Duodenal mucosa (tissue), 2 donors: ENCODE measurements at regions not wholly inside any gene's neighbourhood (a gene's known extent, or its start where the extent isn't known, plus 50 kb on each side); places are given as distances from the start of the nearest gene placed in this dataset.

Experiments
- H3K27ac ChIP-seq: one replicate; pipeline ENCODE4 v1.7.0; 2013; ENCODE audit warnings: low read depth, low read length
- H3K27me3 ChIP-seq, 2 donors: one replicate each; pipeline ENCODE4 v1.7.0; 2013; ENCODE audit warnings: low read length in 2 of 2, control low read depth in 1 of 2; ENCODE audit not compliant: insufficient read depth in 2 of 2, control insufficient read depth in 1 of 2
- H3K36me3 ChIP-seq, 2 donors: one replicate each; pipeline ENCODE4 v1.7.0; 2013; ENCODE audit warnings: low read length in 2 of 2, control low read depth in 1 of 2; ENCODE audit not compliant: insufficient read depth in 2 of 2, control insufficient read depth in 1 of 2
- H3K4me1 ChIP-seq, 2 donors: one replicate each; pipeline ENCODE4 v1.7.0; 2013; ENCODE audit warnings: low read length in 2 of 2, control low read depth in 1 of 2; ENCODE audit not compliant: insufficient read depth in 2 of 2, control insufficient read depth in 1 of 2
- H3K4me3 ChIP-seq, 2 donors: one replicate each; pipeline ENCODE4 v1.7.0; 2013; ENCODE audit warnings: low read length in 2 of 2, low read depth in 1 of 2
- H3K9ac ChIP-seq, 2 donors: one replicate each; pipeline ENCODE4 v1.7.0; 2013; ENCODE audit warnings: low read length in 2 of 2, low read depth in 1 of 2
- H3K9me3 ChIP-seq, 2 donors: one replicate each; pipeline ENCODE4 v1.7.0; 2013; ENCODE audit warnings: low read length in 2 of 2, control low read depth in 1 of 2; ENCODE audit not compliant: control insufficient read depth in 1 of 2

- no peaks in the 10 kb centered on the region for H3K4me1 ChIP-seq
- no peak overlapping the region for H3K9ac ChIP-seq
- H3K27me3 ChIP-seq: no peaks in the 10 kb centered on the region
- H3K27ac ChIP-seq: no peak overlapping the region
- H3K4me3 ChIP-seq: no peak overlapping the region
- no peaks in the 10 kb centered on the region for H3K9me3 ChIP-seq
- no peaks in the 10 kb centered on the region for H3K36me3 ChIP-seq
These were observed 161.8 kb upstream of the CBLB start for GRCh38 chr3:106030627-106030963.

GRCh38 chr3:106032479-106032878 lies 163.7 kb upstream of the CBLB start:
- Histone ChIP-seq H3K27ac (no peak overlapping the region), H3K9ac (no peak overlapping the region), H3K36me3 (no peaks in the 10 kb centered on the region), H3K27me3 (no peaks in the 10 kb centered on the region), H3K4me1 (no peaks in the 10 kb centered on the region), H3K9me3 (no peaks in the 10 kb centered on the region), H3K4me3 (no peak overlapping the region)

- Histone ChIP-seq H3K27me3 (no peaks in the 10 kb centered on the region), H3K36me3 (no peaks in the 10 kb centered on the region), H3K9ac (no peak overlapping the region), H3K27ac (no peak overlapping the region), H3K4me3 (no peak overlapping the region), H3K4me1 (no peaks in the 10 kb centered on the region), H3K9me3 (no peaks in the 10 kb centered on the region)
These were observed 164.8 kb upstream of the CBLB start for GRCh38 chr3:106033654-106034053.

- Histone ChIP-seq H3K4me3 (no peak overlapping the region), H3K4me1 (no peaks in the 10 kb centered on the region), H3K27ac (no peak overlapping the region), H3K9me3 (no peaks in the 10 kb centered on the region), H3K9ac (no peak overlapping the region), H3K36me3 (no peaks in the 10 kb centered on the region), H3K27me3 (no peaks in the 10 kb centered on the region)
These were observed 165.5 kb upstream of the CBLB start for GRCh38 chr3:106034313-106034712.

GRCh38 chr3:106035619-106036018 lies 166.8 kb upstream of the CBLB start:
- H3K9me3 ChIP-seq: no peaks in the 10 kb centered on the region
- H3K4me1 ChIP-seq: no peaks in the 10 kb centered on the region
- H3K27ac ChIP-seq: no peak overlapping the region
- no peaks in the 10 kb centered on the region for H3K36me3 ChIP-seq
- no peak overlapping the region for H3K9ac ChIP-seq
- no peaks in the 10 kb centered on the region for H3K27me3 ChIP-seq
- H3K4me3 ChIP-seq: no peak overlapping the region

- no peaks in the 10 kb centered on the region for H3K36me3 ChIP-seq
- no peak overlapping the region for H3K4me3 ChIP-seq
- no peak overlapping the region for H3K27ac ChIP-seq
- no peaks in the 10 kb centered on the region for H3K9me3 ChIP-seq
- H3K9ac ChIP-seq: no peak overlapping the region
- no peaks in the 10 kb centered on the region for H3K27me3 ChIP-seq
- no peaks in the 10 kb centered on the region for H3K4me1 ChIP-seq
These were observed 167.9 kb upstream of the CBLB start for GRCh38 chr3:106036696-106037095.

- Histone ChIP-seq H3K27ac (no peak overlapping the region), H3K4me1 (no peaks in the 10 kb centered on the region), H3K4me3 (no peak overlapping the region), H3K9me3 (no peaks in the 10 kb centered on the region), H3K27me3 (no peaks in the 10 kb centered on the region), H3K9ac (no peak overlapping the region), H3K36me3 (no peaks in the 10 kb centered on the region)
These were observed 178.4 kb upstream of the CBLB start for GRCh38 chr3:106047221-106047620.

- Histone ChIP-seq H3K36me3 (no peaks in the 10 kb centered on the region), H3K9me3 (no peaks in the 10 kb centered on the region), H3K27me3 (no peaks in the 10 kb centered on the region), H3K27ac (no peak overlapping the region), H3K9ac (no peak overlapping the region), H3K4me1 (no peaks in the 10 kb centered on the region), H3K4me3 (no peak overlapping the region)
These were observed 180.2 kb upstream of the CBLB start for GRCh38 chr3:106048946-106049481.

- no peaks in the 10 kb centered on the region for H3K36me3 ChIP-seq
- no peak overlapping the region for H3K4me3 ChIP-seq
- H3K4me1 ChIP-seq: no peaks in the 10 kb centered on the region
- no peak overlapping the region for H3K27ac ChIP-seq
- H3K9ac ChIP-seq: no peak overlapping the region
- no peaks in the 10 kb centered on the region for H3K27me3 ChIP-seq
- H3K9me3 ChIP-seq: no peaks in the 10 kb centered on the region
These were observed 181.0 kb upstream of the CBLB start for GRCh38 chr3:106049821-106050220.

- no peaks in the 10 kb centered on the region for H3K36me3 ChIP-seq
- H3K4me3 ChIP-seq: no peak overlapping the region
- H3K9me3 ChIP-seq: no peaks in the 10 kb centered on the region
- no peak overlapping the region for H3K27ac ChIP-seq
- H3K4me1 ChIP-seq: no peaks in the 10 kb centered on the region
- no peak overlapping the region for H3K9ac ChIP-seq
- H3K27me3 ChIP-seq: no peaks in the 10 kb centered on the region
These were observed 188.1 kb upstream of the CBLB start for GRCh38 chr3:106056931-106057330.

- no peak overlapping the region for H3K27ac ChIP-seq
- H3K4me1 ChIP-seq: no peaks in the 10 kb centered on the region
- H3K36me3 ChIP-seq: no peaks in the 10 kb centered on the region
- H3K4me3 ChIP-seq: no peak overlapping the region
- no peaks in the 10 kb centered on the region for H3K9me3 ChIP-seq
- H3K27me3 ChIP-seq: no peaks in the 10 kb centered on the region
- H3K9ac ChIP-seq: no peak overlapping the region
These were observed 189.7 kb upstream of the CBLB start for GRCh38 chr3:106058475-106058874.
